ENCODE measurements at regions not wholly inside any gene's neighbourhood (a gene's known extent, or its start where the extent isn't known, plus 50 kb on each side); places are given as distances from the start of the nearest gene placed in this dataset.

DNA sequence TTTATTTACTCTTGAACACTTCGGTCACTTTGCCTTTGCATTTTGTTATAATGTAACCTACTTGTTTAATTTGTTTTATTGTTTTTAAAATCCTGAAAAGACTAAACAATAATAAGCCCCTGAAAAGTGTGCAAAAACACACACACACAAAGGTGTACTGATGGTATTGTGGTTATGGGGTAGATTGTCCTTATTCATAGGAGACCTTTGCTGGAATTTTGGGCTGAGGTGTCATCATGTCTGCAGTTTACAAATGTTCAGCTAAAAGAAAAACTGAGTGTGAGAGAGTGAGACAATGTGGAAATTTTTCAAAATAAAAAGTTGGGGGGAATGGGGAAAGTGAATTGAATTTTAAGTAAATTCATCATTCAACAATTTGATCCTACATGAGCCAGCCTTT lies 174.9 kb downstream of the QDPR start:
- DNase-seq (ENCODE audit: low read depth): no peak

DNA sequence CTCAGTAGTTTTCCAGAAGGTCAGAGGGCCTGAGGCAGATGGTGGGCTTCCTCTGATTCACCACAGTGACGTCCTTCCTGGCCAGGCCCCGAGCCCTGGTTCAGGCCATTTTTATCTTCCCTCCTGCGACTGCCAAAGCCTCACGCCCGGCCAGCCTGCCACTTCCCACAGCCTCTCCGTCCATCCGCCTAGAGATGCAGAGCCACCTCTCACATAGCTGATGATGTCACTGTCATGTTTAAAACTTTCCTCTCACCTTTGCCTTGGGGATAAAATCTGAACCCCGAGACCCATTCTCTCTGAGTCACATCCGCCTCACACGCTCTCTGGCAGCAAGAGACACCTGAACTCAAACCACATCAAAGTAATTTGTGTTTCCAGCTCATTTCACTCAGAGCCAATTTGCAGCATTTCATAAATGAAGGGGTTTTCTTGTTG lies 175.3 kb downstream of the QDPR start:
- peak; percentile 78 for DNase-seq (ENCODE audit: low read depth)

DNA sequence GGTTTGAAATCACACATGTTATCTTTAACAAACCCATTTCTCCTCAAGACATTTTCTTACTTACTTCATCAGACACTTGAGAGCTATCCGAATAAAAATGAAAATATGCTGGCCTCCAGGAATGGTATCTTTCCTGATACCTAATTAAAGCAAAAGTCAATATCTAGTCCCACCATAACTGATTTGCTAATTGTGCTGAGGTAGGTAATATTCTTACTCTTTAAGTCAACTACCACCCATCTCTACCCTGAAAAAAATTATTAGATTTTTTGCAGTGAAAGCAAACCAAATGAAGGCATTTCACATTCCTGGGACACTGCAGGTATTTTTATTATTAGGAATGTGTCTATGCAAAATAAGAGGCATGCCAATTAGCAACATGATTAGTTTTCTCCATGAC lies 175.8 kb downstream of the QDPR start:
- DNase-seq (ENCODE audit: low read depth): no peak

DNA sequence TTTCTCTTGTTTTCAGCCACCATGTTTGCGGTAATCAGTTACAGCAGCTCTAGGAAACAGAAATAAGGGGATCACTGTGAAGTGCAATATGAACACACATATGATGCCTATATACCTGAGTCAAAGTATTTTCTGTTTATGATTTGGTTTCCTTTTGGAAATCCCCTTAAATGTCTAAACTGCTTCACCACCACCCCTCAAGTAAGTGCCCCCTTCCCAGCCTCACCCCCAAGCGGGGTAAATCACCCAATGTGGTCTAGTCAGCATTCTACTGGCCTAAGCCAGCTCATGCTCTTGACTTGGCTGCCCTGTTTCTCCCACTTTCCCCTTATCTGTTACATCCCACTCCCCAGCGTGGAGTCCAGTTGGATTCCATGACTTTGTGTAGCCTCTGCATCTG lies 176.5 kb downstream of the QDPR start:
- no peak for DNase-seq (ENCODE audit: low read depth)

DNA sequence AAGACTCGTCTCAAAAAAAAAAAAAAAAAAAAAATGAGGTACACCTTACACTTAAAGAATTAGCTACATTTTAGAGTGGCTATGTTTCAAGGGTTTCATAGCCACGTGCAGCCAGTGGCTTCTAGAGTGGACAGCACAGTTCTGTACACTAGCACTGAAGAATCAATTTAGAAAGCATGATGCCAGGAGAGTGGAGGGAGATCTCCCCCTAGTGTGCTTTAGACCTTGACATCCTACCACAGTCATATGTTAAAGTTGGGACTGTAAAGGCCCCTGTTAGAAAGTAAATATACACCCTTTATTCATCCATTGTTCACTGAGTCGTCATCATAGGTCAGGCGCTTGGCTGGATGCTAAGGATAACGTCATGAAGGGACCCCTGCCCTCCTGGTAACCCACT lies 179.4 kb downstream of the QDPR start:
- no peak for DNase-seq (ENCODE audit: low read depth)

DNA sequence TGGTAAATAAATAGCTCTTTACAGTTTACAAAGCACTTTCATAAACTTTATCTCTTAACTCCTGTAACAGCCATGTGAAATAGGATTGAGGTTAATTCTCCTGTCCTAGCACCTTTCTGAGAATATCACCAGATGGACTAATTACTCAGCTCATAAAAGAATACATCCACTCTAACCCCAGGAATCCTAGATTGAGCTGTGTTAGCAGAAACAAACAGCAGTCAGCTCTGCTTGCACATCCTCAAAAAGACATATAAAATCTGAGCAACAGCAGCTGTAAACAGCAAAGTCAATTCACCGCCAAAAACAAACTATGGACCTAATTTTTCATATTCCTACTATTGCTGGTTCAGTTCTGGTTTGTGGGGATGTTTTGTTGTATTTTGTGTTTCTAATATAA lies 182.8 kb downstream of the QDPR start:
- no peak for DNase-seq (ENCODE audit: low read depth)

DNA sequence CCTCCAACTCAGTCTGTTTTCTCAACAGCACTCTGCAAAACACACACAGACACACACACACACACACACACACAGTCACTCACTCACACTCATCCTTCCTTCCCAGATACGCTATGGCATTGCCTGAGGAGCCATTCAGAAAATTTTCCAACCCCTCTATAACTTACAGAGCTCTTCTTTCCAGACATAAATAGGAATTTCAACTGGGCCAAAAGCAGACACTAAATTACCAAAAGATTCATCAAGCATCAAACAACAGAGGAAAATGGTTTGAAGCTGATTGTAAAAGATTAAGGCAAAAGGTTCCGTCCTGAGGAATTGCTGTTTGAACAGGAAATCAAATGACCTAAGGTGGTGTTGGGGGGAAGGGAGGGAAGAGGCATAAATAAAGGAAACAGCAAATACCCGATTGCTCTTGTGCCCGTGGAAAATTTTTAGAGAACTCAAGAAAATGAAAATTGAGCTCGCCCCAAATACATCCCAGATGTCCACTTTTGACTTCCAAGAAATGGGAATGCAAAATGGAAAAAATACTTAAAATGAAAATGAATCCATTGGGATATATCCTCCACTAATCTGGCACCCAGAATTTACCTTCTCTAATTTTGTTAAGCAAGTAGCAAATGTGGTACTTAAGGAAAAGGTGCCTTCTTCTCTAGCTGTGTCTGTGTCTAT lies 183.6 kb downstream of the QDPR start:
- no peak for DNase-seq (ENCODE audit: low read depth)

DNA sequence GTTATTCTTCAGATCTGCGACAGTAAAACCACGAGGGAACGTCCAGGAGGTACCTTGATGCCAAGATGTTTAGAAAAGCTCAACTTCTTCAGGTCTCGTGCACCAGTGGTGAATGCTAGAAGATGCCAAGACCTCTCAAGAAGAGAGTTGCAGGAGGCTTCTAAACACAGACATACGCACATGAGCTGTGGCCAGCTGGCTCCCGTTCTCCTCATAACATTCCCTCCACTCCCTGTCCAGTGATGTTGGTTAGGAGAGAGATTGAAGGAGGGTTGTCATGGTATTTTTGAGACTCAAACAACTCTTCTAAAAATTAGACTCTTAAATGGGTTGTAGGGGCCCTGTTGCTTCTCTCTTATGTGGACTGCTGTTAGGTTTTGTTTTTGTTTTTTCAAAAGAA lies 184.3 kb downstream of the QDPR start:
- no peak for DNase-seq (ENCODE audit: low read depth)

DNA sequence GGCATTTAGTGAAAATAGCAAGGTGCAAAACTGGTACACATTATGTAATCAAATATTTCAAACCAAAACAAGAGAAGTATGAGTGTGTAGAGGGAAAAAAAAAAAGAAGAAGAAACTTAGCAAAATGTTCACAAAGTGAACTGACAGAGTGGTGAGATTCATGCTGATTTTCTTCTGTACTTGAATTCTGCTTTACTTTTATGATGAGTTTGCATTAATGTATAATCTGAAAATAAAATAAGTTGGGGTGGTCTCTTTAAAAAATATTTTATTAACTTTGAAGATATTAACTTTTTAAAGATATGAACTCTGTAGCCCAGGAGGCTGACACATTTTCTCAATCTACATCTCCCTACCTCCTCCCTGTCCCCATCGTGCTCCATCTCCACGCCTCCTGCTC lies 185.1 kb downstream of the QDPR start:
- no peak for DNase-seq (ENCODE audit: low read depth)

DNA sequence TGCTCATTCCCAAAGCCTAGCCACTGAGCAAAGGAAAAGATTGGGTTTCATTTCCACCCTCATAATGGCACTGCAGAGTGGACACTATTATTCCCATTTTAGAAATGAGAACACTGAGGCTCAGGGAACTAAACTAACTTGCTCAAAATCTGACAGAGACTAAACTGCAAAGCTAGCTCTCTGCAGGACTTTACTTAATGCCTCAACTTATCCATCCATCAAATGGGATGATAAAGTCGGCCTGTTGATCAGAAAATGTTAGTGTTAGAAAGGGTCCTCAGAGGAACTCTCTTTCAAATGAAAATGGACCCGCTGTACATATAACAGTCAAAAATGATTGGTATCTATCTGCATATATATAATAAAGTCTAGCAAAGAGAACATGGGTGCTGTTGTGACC lies 186.8 kb downstream of the QDPR start:
- DNase-seq (ENCODE audit: low read depth): no peak

DNA sequence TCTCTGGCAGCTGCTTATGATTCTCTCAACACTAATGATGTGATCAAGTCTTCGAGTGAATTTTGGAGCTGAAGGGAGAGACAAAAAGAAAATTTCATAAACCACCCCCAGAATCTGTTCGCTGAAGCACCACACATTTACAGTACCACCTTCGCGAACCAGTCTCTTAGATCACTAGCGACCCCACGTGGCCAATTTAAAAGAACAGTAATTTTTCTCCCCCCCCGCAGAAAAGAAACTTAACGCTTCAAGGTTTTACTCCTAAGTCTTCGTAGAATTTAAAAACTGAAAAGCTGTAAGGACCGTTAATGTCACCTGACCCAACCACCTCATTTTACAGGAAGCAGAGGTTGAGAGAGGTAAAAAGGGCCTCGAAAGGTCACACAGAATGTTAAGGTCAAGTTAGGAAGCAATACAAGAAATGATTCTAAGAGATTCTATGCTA lies 187.5 kb downstream of the QDPR start:
- DNase-seq (ENCODE audit: low read depth): peak; percentile 39

DNA sequence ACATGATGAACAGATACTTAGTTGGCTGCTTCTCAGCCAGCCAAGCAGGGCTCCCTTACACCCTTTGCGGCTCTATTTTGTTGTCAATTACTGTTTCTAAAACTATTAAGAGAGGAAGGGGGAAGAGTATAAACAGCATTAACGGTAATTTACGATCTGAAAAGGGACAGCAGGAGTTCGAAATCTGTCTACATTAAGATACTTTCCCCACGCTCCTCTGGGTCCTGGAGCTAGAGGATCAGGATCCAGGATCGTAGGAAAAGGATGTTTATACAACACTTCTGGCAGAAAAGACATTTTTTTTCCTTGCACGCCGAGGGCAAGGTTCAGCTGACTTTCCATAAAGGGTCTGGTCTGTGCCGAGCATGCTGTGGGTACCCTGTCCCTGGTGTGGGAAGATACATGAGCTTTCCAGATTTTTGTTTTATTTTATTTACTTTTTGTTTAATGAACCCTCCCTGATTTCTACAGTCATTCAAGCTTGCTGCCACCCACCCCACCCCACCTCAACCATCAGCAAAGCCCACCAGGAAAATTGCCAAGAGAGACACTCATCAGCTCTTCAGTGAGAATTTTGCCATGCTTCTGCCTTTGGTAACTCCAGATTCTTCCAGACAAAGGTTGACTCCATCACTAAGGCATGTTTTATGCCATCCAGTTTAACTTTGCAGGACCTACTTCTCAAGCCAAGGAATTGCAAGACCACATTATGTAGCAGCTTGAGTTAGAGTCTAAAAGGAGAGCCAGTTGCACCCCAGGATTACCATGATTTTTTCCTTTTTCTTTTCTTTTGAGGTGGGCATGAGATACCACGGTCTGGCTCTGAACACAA lies 188.1 kb downstream of the QDPR start:
- no peak for DNase-seq (ENCODE audit: low read depth)

DNA sequence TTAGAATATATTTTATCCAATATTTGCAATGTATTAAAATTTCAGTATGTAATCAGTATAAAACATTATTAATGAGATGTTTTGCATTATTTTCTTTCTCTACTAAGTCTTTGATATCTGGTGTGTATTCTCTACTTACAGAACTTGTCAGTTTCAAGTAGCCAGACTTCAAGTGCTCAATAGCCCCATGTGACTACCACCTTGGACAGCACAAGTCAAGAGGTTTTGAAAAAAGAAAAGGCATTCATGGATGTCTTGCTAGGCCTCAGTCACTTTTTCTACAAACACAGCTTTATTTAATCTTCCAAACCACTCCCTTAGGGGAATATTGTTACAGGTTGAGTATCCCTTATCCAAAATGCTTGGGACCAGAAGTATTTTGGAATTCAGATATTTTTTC lies 189.4 kb downstream of the QDPR start:
- DNase-seq (ENCODE audit: low read depth): no peak

DNA sequence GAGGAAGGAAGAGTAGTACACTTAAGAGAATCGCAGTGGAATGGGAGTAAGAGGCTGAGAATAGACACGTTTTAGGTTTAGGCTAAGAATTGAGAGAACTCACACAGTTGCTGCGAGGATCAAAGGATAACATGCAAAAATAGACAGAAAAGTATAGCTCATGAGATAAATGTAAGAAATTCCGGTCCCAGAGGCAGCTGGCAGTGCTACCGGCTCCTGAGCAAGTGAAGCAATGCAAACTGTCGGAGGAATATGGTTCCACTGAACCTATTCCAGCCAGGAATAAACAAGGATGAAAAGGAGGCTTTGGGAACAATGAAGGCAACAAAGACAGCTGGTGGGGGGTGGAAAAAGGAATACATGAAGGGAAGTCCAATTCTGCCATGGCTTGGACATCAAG lies 191.8 kb downstream of the QDPR start:
- DNase-seq (ENCODE audit: low read depth): no peak

DNA sequence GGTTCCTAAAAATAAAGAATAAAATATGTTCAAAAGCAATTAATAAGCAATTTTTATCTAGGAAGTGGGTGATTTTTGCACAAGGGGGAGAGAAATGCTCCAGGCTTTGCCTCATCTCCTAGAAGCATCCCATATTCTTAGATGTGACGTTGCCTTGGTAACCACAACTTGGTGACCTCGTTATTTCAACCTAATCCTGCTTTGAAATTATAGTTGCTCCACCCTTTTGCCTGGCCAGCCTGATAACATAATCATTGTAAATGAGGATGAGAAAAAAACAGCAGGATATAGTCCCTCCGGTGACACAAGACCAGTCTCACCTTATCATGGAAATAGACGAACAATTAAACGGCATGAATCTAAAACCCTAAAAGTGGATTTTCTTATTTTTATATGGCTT lies 194.4 kb downstream of the QDPR start:
- DNase-seq (ENCODE audit: low read depth): no peak

DNA sequence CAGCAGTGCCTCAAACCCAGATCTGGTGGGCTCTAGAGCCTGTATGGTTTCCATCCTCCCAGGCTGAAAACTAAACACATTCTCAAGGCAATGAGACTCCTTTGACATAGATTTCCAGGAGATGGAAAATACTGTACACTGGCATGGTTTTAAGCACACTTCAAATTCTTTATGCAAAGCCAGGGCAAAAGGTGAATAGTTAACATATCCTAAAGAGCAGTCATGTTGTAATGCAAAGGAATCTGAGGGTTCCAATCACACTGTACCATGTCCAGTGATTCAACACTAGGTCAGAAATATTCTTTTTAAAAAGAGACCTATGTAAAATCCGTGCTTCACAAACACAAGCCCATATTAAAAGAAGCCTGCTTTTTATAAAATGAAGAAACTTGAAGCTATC lies 195.3 kb downstream of the QDPR start:
- no peak for DNase-seq (ENCODE audit: low read depth)

DNA sequence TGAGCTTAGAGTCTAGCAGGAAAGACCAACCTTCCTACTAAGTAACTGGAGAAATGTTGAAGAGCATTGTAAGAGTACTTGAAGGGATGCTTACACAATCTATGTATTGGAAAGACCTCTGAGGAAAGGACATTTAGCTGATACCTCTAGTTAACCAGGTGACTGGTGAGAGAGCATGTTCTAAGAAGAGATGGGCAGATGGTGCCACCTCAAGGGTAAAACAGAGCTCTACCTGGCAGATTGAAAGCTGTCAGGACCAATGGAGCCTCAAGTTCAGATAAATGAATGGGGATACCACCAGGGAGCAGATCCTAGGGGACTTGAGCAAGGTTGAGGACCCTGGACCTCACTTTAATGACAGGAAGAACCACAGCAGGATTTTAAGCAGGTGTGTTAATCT lies 196.4 kb downstream of the QDPR start:
- DNase-seq (ENCODE audit: low read depth): no peak

DNA sequence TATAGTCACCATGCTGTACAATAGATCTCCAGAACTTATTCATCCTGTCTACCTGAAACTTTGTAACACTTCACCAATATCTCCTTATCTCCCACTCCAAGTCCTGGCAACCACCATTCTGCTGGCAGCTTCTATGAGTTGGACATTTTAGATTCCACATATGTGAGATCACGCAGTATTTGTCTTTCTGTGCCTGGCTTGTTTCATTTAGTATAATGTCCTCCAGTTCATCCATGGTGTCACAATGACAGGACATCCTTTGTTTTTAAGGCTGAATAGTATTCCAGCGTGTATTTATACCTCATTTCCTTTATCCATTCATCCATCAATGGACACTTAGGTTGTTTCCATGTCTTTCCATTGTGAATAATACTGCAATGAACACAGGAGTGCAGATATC lies 198.7 kb downstream of the QDPR start:
- no peak for DNase-seq (ENCODE audit: low read depth)

DNA sequence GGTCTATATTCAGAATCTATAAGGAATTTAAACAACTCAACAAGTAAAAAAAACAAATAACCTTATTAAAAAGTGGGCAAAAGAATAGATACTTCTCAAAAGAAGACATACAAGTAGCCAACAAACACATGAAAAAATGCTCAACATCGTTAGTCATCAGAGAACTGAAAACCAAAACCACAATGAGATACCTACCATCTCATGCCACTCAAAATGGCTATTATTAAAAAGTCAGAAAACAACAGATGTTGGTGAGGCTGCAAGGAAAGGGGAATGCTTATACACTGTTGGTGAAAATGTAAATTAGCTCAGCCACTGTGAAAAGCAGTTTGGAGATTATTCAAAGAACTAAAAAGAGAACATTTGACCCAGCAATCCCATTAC lies 201.6 kb downstream of the QDPR start:
- peak; percentile 36 for DNase-seq (ENCODE audit: low read depth)

DNA sequence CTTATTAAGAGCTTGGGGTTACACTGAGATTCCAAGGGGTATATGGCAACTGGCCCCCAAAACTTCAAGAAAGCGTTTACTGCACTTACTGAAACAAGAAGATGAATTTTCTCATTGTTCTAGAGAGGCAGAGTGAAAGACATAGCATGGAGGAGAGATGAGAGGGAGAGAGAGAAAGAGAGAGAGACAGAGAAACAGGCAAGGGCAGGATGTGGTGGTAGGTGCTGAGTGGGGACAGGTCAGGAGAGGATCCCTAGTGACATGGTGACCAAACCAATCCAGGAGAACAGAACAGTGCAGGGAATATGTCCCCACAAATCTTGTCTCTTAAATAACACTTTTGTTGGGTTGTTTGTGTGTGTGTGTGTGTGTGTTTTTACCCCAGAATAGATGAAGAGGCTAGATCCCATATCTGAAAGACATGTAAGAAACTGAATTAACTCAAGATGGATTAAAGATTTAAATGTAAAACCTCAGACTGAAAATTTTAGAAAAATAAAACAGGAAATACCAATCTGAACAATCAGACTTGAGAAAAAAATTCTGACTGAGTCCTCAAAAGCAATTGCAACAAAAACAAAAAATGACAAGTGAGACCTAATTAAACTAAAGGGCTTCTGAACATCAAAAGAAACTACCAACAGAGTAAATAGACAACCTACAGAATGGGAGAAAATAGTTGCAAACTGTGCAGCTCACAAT lies 202.2 kb downstream of the QDPR start:
- no peak for DNase-seq (ENCODE audit: low read depth)

DNA sequence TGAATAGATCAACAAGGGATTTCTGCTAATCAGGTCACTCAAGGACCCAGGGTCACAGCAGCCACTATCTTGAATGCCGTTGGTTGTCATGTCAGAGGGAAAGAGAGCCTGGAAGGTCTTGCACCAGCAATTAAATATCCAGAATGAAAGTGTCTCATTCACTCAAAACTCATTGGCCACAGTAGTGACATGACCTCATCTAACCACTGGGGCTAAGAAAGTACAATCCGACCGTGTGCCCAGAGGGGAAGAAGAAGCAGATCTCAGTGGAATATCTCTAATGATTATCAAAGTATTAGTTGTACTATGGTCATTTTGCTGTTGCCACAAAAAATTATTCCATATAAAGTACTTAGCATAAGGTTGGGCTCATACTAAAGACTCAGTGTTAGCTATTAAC lies 210.0 kb downstream of the QDPR start:
- DNase-seq (ENCODE audit: low read depth): no peak

DNA sequence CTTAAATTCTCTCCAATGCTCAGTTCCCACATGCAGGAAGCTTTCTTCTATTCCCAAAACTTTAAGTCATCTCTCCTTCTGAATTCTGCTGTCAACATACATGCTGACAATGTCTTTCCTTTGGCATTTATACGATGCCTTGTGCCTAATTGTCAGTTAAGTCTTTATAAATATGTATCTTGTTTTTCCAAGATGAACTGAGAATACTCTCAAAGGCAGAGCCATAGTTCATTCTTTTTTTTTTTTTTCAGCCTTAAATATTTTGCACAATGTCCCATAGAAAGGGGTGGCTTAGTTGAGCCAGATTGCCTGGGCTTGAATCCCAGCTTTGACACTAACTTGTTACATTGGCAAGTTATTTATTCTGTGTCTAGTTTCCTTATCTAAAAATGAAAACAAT lies 210.6 kb downstream of the QDPR start:
- no peak for DNase-seq (ENCODE audit: low read depth)

All from HT1080 (cell line).